Caco-2 (cell line): ENCODE measurements at regions not wholly inside any gene's neighbourhood (a gene's known extent, or its start where the extent isn't known, plus 50 kb on each side); places are given as distances from the start of the nearest gene placed in this dataset.
"Not testable (repeated sequence)": the region's sequence is repeated elsewhere in the genome, so short reads cannot be mapped to it uniquely, and the experiment has no call there.

ENCODE experiments used
- BruUV-seq: library from RNA; stranded (reverse); fragments of 400-500 nt; replicated peaks from 2 replicates; lab custom pipeline; 2021; lab: Mats Ljungman, UMichigan
- CTCF ChIA-PET: fragments of 300-600 bp; sonication (Branson Sonifier 250); formaldehyde crosslinking; loops from one replicate; lab custom pipeline; 2022; ENCODE audit warnings: antibody characterized with exemption; lab: Charles Lee
- POLR2A ChIA-PET: fragments of 300-600 bp; sonication (Branson Sonifier 250); formaldehyde crosslinking; loops from one replicate; lab custom pipeline; 2022; ENCODE audit warnings: antibody characterized with exemption; lab: Charles Lee
- DNase-seq, 2 experiments: peaks; one replicate each; pipeline versions ENCODE4 v3.0.0 to v3.0.0-alpha.2; 2020 to 2022
- H3K27me3 ChIP-seq: replicated peaks from 2 replicates; pipeline ENCODE4 v1.6.0; 2011; ENCODE audit warnings: low read length; ENCODE audit not compliant: control insufficient read depth, insufficient read depth
- H3K36me3 ChIP-seq: 2 replicates; pipeline ENCODE4 v1.5.1; 2011; ENCODE audit warnings: low read length; ENCODE audit not compliant: control insufficient read depth, insufficient read depth
- H3K4me1 ChIP-seq: fragments of 250-450 bp; sonication (Bioruptor Pico); 2 replicates; pipeline ENCODE4 v1.5.1; 2020; ENCODE audit warnings: mild to moderate bottlenecking
- H3K4me3 ChIP-seq: 2 replicates; pipeline ENCODE4 v1.5.1; 2011; ENCODE audit warnings: low read depth, mild to moderate bottlenecking, control low read depth, low read length
- H3K9me3 ChIP-seq: fragments of 250-450 bp; sonication (Bioruptor Pico); 2 replicates; pipeline ENCODE4 v1.5.1; 2020; ENCODE audit warnings: mild to moderate bottlenecking, moderate library complexity
- H3K27ac Mint-ChIP-seq: one replicate; pipeline ENCODE4 v1.8.0; 2022; ENCODE audit warnings: mixed read lengths; ENCODE audit not compliant: unreplicated experiment
- H3K27me3 Mint-ChIP-seq: one replicate; pipeline ENCODE4 v1.8.0; 2022; ENCODE audit warnings: mixed read lengths; ENCODE audit not compliant: insufficient read depth, unreplicated experiment
- H3K36me3 Mint-ChIP-seq: one replicate; pipeline ENCODE4 v1.8.0; 2022; ENCODE audit warnings: mild to moderate bottlenecking, mixed read lengths; ENCODE audit not compliant: insufficient read depth, unreplicated experiment
- H3K4me1 Mint-ChIP-seq: one replicate; pipeline ENCODE4 v1.8.0; 2022; ENCODE audit warnings: low read depth, mixed read lengths; ENCODE audit not compliant: unreplicated experiment
- H3K4me3 Mint-ChIP-seq: one replicate; pipeline ENCODE4 v1.8.0; 2022; ENCODE audit warnings: mild to moderate bottlenecking, moderate library complexity, mixed read lengths; ENCODE audit not compliant: unreplicated experiment
- H3K9me3 Mint-ChIP-seq: one replicate; pipeline ENCODE4 v1.8.0; 2022; ENCODE audit warnings: mixed read lengths; ENCODE audit not compliant: unreplicated experiment
- intact Hi-C: fragments of 100-400 bp; cut with micrococcal nuclease; formaldehyde crosslinking; loops from one replicate; pipeline ENCODE4 v1.10.0; 2022; ENCODE audit not compliant: unreplicated experiment
- TF ChIP-seq, protein P1 (sequence below), 2 experiments: fragments of 200-600 bp in 1 of 2; IDR thresholded peaks; 1 replicate in 1 of 2; 2 replicates in 1 of 2; pipeline versions ENCODE4 v1.5.1 to v1.8.0; 2011 to 2022; ENCODE audit warnings: antibody characterized with exemption in 1 of 2, control low read depth in 1 of 2, inconsistent platforms in 1 of 2, low read depth in 1 of 2, low read length in 1 of 2, mild to moderate bottlenecking in 1 of 2, moderate library complexity in 1 of 2; ENCODE audit not compliant: insufficient read depth in 1 of 2, severe bottlenecking in 1 of 2, unreplicated experiment in 1 of 2

- Histone ChIP-seq H3K4me1 (no peaks in the 10 kb centered on the region), H3K27me3 (no peaks in the 10 kb centered on the region), H3K9me3 (no peaks in the 10 kb centered on the region), H3K36me3 (no peaks in the 10 kb centered on the region), H3K4me3 (no peak overlapping the region)
- TF ChIP-seq, protein P1, sequence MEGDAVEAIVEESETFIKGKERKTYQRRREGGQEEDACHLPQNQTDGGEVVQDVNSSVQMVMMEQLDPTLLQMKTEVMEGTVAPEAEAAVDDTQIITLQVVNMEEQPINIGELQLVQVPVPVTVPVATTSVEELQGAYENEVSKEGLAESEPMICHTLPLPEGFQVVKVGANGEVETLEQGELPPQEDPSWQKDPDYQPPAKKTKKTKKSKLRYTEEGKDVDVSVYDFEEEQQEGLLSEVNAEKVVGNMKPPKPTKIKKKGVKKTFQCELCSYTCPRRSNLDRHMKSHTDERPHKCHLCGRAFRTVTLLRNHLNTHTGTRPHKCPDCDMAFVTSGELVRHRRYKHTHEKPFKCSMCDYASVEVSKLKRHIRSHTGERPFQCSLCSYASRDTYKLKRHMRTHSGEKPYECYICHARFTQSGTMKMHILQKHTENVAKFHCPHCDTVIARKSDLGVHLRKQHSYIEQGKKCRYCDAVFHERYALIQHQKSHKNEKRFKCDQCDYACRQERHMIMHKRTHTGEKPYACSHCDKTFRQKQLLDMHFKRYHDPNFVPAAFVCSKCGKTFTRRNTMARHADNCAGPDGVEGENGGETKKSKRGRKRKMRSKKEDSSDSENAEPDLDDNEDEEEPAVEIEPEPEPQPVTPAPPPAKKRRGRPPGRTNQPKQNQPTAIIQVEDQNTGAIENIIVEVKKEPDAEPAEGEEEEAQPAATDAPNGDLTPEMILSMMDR (IDR thresholded peaks at IDR 0.05; ENCODE audit: insufficient read depth in 1 of 2, low read depth in 1 of 2, low read length in 1 of 2, severe bottlenecking in 1 of 2, unreplicated experiment in 1 of 2) = no peak
- no peak for DNase-seq
- no peak overlapping the region for H3K4me3 Mint-ChIP-seq
- peaks cover 6% of the 10 kb centered on the region for H3K36me3 Mint-ChIP-seq
- intact Hi-C loops = no loop called here
- H3K9me3 Mint-ChIP-seq = no peaks in the 10 kb centered on the region
- POLR2A ChIA-PET = no interaction called here
- no peaks in the 10 kb centered on the region for H3K4me1 Mint-ChIP-seq
- CTCF ChIA-PET = no interaction called here
- peaks cover 5% of the 10 kb centered on the region for H3K27me3 Mint-ChIP-seq
- BruUV-seq = no TSS peak
- no peak overlapping the region for H3K27ac Mint-ChIP-seq
Observed at GRCh38 chr3:185995352-185995751, 57.5 kb upstream of the TRA2B start.

DNA sequence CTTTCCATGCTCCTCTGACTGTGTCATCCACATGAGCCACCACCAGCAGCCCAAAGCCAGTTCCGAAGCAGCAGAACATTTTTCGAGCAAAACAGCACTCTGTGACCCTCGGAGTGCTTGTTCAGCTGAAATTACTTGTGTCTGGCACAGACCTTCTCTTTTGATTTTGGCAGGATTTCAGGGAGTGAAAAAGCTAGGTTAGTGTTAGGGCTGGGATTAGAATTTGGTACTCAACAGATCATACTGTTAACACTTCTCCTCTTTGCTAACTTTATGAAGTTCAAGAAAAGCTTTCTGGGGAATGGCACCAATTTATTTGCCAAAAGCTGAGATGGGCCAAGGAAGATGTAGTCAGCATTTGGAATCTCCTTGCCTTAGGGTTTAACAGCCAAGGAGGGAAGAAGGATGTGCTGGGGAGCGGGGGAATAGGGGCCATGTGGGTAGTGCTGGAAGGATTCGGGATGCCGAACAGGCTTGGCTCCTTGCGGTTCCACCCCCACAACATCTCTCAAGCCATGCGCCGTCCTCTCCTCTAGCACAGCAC lies 55.1 kb upstream of the TRA2B start:
- intact Hi-C loops = no loop called here
- CTCF ChIA-PET = no interaction called here
- Histone ChIP-seq H3K36me3 (no peaks in the 10 kb centered on the region), H3K4me1 (no peaks in the 10 kb centered on the region), H3K9me3 (no peaks in the 10 kb centered on the region), H3K4me3 (no peak overlapping the region), H3K27me3 (no peaks in the 10 kb centered on the region)
- no peaks in the 10 kb centered on the region for H3K9me3 Mint-ChIP-seq
- H3K27ac Mint-ChIP-seq = no peak overlapping the region
- TF ChIP-seq, protein P1 (IDR thresholded peaks at IDR 0.05; ENCODE audit: insufficient read depth in 1 of 2, low read depth in 1 of 2, low read length in 1 of 2, severe bottlenecking in 1 of 2, unreplicated experiment in 1 of 2) = no peak
- no TSS peak for BruUV-seq
- POLR2A ChIA-PET = no interaction called here
- H3K36me3 Mint-ChIP-seq = peaks cover 6% of the 10 kb centered on the region
- no peaks in the 10 kb centered on the region for H3K4me1 Mint-ChIP-seq
- no peak overlapping the region for H3K4me3 Mint-ChIP-seq
- peaks cover 2% of the 10 kb centered on the region for H3K27me3 Mint-ChIP-seq
- DNase-seq = no peak

- H3K4me3 Mint-ChIP-seq, H3K27ac Mint-ChIP-seq, POLR2A ChIA-PET, H3K4me3 ChIP-seq, BruUV-seq, H3K27me3 ChIP-seq, H3K27me3 Mint-ChIP-seq, H3K9me3 Mint-ChIP-seq, H3K4me1 ChIP-seq, H3K4me1 Mint-ChIP-seq, DNase-seq, H3K9me3 ChIP-seq, intact Hi-C loops, H3K36me3 Mint-ChIP-seq, H3K36me3 ChIP-seq: not testable (repeated sequence)
- CTCF ChIA-PET = interaction anchor here (0.9 kb wide), 1 partner anchor 80 kb away, joined by 5 read pairs; no protein-coding TSS in a partner anchor
Observed at GRCh38 chr3:185990995-185991394, 53.2 kb upstream of the TRA2B start.

DNA sequence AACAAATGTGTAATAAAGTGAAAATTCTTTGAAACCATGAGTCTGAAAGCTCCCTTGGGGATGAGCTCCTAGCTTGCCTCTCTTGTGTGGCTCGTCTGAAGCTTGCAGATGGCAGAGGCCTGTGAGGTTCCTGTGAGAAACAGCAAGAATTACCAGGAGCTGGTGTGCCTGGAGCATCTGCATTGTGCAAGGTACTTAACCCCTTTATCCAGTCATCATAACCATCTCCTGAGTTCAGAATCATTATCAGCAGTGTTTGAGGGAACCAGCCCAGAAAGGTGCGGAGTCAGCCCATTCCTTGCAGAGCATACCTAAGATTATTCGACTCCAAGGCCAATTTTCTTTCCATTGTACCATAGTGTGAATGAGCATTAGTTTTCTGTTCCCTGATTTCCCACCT lies 51.7 kb upstream of the TRA2B start:
- Mint-ChIP-seq H3K27ac (no peak overlapping the region), H3K27me3 (peaks cover 3% of the 10 kb centered on the region), H3K4me3 (no peak overlapping the region), H3K4me1 (no peaks in the 10 kb centered on the region), H3K36me3 (peaks cover 6% of the 10 kb centered on the region), H3K9me3 (no peaks in the 10 kb centered on the region)
- Histone ChIP-seq H3K27me3 (no peaks in the 10 kb centered on the region), H3K9me3 (no peaks in the 10 kb centered on the region), H3K36me3 (no peaks in the 10 kb centered on the region), H3K4me1 (no peaks in the 10 kb centered on the region), H3K4me3 (no peak overlapping the region)
- no peak for DNase-seq
- BruUV-seq = no TSS peak
- POLR2A ChIA-PET = no interaction called here
- CTCF ChIA-PET = no interaction called here
- intact Hi-C loops = no loop called here
- TF ChIP-seq, protein P1 (IDR thresholded peaks at IDR 0.05; ENCODE audit: insufficient read depth in 1 of 2, low read depth in 1 of 2, low read length in 1 of 2, severe bottlenecking in 1 of 2, unreplicated experiment in 1 of 2) = no peak
